Smooth muscle cell (in vitro differentiated cells): ENCODE measurements at regions not wholly inside any gene's neighbourhood (a gene's known extent, or its start where the extent isn't known, plus 50 kb on each side); places are given as distances from the start of the nearest gene placed in this dataset.

Experiments
- DNase-seq: peaks from one replicate; lab custom pipeline; 2025; ENCODE audit not compliant: unreplicated experiment; lab: John Stamatoyannopoulos, UW
- H2AFZ ChIP-seq: fragments of 200-600 bp; sonication (generic); 2 replicates; pipeline ENCODE4 v1.6.0; 2016; ENCODE audit warnings: antibody characterized with exemption, low read depth, mild to moderate bottlenecking
- H3F3A ChIP-seq: fragments of 200-600 bp; sonication (generic); 2 replicates; pipeline ENCODE4 v1.6.0; 2017; ENCODE audit warnings: antibody characterized with exemption, low read depth
- H3K27ac ChIP-seq: fragments of 200-600 bp; sonication (generic); 2 replicates; pipeline ENCODE4 v1.5.1; 2016; ENCODE audit warnings: low read depth, mild to moderate bottlenecking
- H3K27me3 ChIP-seq: fragments of 200-600 bp; sonication (generic); 2 replicates; pipeline ENCODE4 v1.6.1; 2016; ENCODE audit warnings: low read depth, mild to moderate bottlenecking
- H3K36me3 ChIP-seq: fragments of 200-600 bp; sonication (generic); 2 replicates; pipeline ENCODE4 v1.5.1; 2016; ENCODE audit warnings: low read depth
- H3K4me1 ChIP-seq: fragments of 200-600 bp; sonication (generic); 2 replicates; pipeline ENCODE4 v1.5.1; 2016; ENCODE audit warnings: low read depth
- H3K4me2 ChIP-seq: fragments of 200-600 bp; sonication (generic); 2 replicates; pipeline ENCODE4 v1.6.0; 2016; ENCODE audit warnings: mild to moderate bottlenecking
- H3K4me3 ChIP-seq: fragments of 200-600 bp; sonication (generic); 2 replicates; pipeline ENCODE4 v1.5.1; 2016; ENCODE audit warnings: mild to moderate bottlenecking
- H3K79me2 ChIP-seq: fragments of 200-600 bp; sonication (generic); 2 replicates; pipeline ENCODE4 v1.6.0; 2016; ENCODE audit warnings: low read depth, mild to moderate bottlenecking
- H3K9ac ChIP-seq: fragments of 200-600 bp; sonication (generic); 2 replicates; pipeline ENCODE4 v1.6.0; 2016; ENCODE audit warnings: low read depth
- H3K9me3 ChIP-seq: fragments of 200-600 bp; sonication (generic); replicated peaks from 2 replicates; pipeline ENCODE4 v1.5.1; 2016; ENCODE audit warnings: low read depth
- H4K20me1 ChIP-seq: fragments of 200-600 bp; sonication (generic); 2 replicates; pipeline ENCODE4 v1.6.0; 2016; ENCODE audit warnings: low read depth
- CTCF ChIP-seq: fragments of 200-600 bp; sonication (generic); IDR thresholded peaks from 2 replicates; pipeline ENCODE4 v1.5.1; 2017; ENCODE audit warnings: borderline replicate concordance, mild to moderate bottlenecking, antibody characterized with exemption; ENCODE audit not compliant: insufficient read depth, poor library complexity, severe bottlenecking
- WGBS: methylation state at CpG from one replicate; pipeline ENCODE4 v1.1.7; 2016; ENCODE audit warnings: low lambda C conversion rate; 5-methylcytosine and 5-hydroxymethylcytosine counted together

- no peaks in the 10 kb centered on the region for H3K9me3 ChIP-seq
- TF ChIP-seq CTCF = no peak
- WGBS = 80% methylated on average over 16 of the region's 16 CpGs
- no peaks in the 10 kb centered on the region for H3K79me2 ChIP-seq
- H3K27ac ChIP-seq = no peak overlapping the region
- no peaks in the 10 kb centered on the region for H3K4me1 ChIP-seq
- no peak overlapping the region for H3K4me2 ChIP-seq
- no peaks in the 10 kb centered on the region for H3K36me3 ChIP-seq
- no peak overlapping the region for H3K4me3 ChIP-seq
- no peaks in the 10 kb centered on the region for H3F3A ChIP-seq
- DNase-seq = no peak
- H3K9ac ChIP-seq = no peak overlapping the region
- no peaks in the 10 kb centered on the region for H4K20me1 ChIP-seq
- no peak overlapping the region for H2AFZ ChIP-seq
- no peaks in the 10 kb centered on the region for H3K27me3 ChIP-seq
Measured at GRCh38 chr7:156445997-156446761, 194.4 kb upstream of the RNF32 start.

- Histone ChIP-seq H3K27me3 (no peaks in the 10 kb centered on the region), H3K79me2 (no peaks in the 10 kb centered on the region), H3K36me3 (no peaks in the 10 kb centered on the region), H2AFZ (no peak overlapping the region), H3K4me2 (no peak overlapping the region), H4K20me1 (no peaks in the 10 kb centered on the region), H3K9me3 (no peaks in the 10 kb centered on the region), H3F3A (no peaks in the 10 kb centered on the region), H3K9ac (no peak overlapping the region), H3K27ac (no peak overlapping the region), H3K4me3 (no peak overlapping the region), H3K4me1 (no peaks in the 10 kb centered on the region)
- DNase-seq = no peak
- TF ChIP-seq CTCF = no peak
- 62% methylated on average over 10 of the region's 10 CpGs for WGBS
Measured at GRCh38 chr7:156442516-156442915, 198.1 kb upstream of the RNF32 start.

GRCh38 chr7:156440456-156440855, 200.1 kb upstream of the RNF32 start:
- no peak overlapping the region for H3K27ac ChIP-seq
- H3K4me2 ChIP-seq = no peak overlapping the region
- no peaks in the 10 kb centered on the region for H3K4me1 ChIP-seq
- no peak overlapping the region for H3K4me3 ChIP-seq
- no peaks in the 10 kb centered on the region for H3K9me3 ChIP-seq
- H3K79me2 ChIP-seq = no peaks in the 10 kb centered on the region
- no peaks in the 10 kb centered on the region for H3F3A ChIP-seq
- no peak for TF ChIP-seq CTCF
- H3K9ac ChIP-seq = no peak overlapping the region
- no peak for DNase-seq
- no peaks in the 10 kb centered on the region for H3K36me3 ChIP-seq
- H3K27me3 ChIP-seq = no peaks in the 10 kb centered on the region
- H4K20me1 ChIP-seq = no peaks in the 10 kb centered on the region
- 93% methylated on average over 13 of the region's 13 CpGs for WGBS
- no peak overlapping the region for H2AFZ ChIP-seq

GRCh38 chr7:156438011-156438410, 202.6 kb upstream of the RNF32 start:
- H3K4me3 ChIP-seq = no peak overlapping the region
- no peaks in the 10 kb centered on the region for H3K27me3 ChIP-seq
- TF ChIP-seq CTCF = no peak
- DNase-seq = no peak
- no peaks in the 10 kb centered on the region for H3K79me2 ChIP-seq
- no peaks in the 10 kb centered on the region for H3F3A ChIP-seq
- H4K20me1 ChIP-seq = no peaks in the 10 kb centered on the region
- no peaks in the 10 kb centered on the region for H3K9me3 ChIP-seq
- no peaks in the 10 kb centered on the region for H3K4me1 ChIP-seq
- no peaks in the 10 kb centered on the region for H3K36me3 ChIP-seq
- no peak overlapping the region for H3K27ac ChIP-seq
- no peak overlapping the region for H3K4me2 ChIP-seq
- WGBS = 86% methylated on average over 2 of the region's 2 CpGs
- H3K9ac ChIP-seq = no peak overlapping the region
- no peak overlapping the region for H2AFZ ChIP-seq
